ENCODE measurements at regions not wholly inside any gene's neighbourhood (a gene's known extent, or its start where the extent isn't known, plus 50 kb on each side); places are given as distances from the start of the nearest gene placed in this dataset.

DNA sequence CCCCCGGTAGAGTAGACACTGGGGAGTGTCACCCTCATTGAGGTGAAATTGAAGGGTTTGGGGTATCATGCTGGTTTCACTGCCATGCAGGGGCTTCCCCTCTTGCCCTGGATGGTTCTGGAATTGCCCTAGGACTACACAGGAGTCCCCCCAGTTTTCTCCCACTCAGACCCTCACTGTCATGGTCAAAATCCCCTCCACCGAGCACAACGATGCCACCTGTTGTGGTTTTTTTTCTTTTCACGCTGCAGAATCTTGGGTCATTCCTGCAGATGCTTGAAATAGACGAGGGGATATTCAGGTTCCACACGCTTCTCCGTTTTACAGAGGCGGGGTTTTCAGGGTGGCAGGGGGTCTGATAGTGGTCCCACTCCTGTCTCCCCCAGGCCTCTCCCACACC, 255.6 kb downstream of the ENGASE start:
- DNase-seq (no peak), ATAC-seq (no peak)
- no peak overlapping the region for H3K27ac Mint-ChIP-seq
- H3K4me3 Mint-ChIP-seq = no peak overlapping the region
- intact Hi-C loops (cut with micrococcal nuclease) = no loop called here
- H3K36me3 Mint-ChIP-seq = no peaks in the 10 kb centered on the region
- H3K27me3 ChIP-seq (ENCODE audit: control insufficient read depth in 2 of 2, insufficient read depth in 2 of 2, low read length in 2 of 2) = no peaks in the 10 kb centered on the region
- ChIA-PET POLR2A (no interaction called here), CTCF (no interaction called here)
- no peak overlapping the region for H3K27ac ChIP-seq (ENCODE audit: low read depth, low read length)
- peaks cover 5 to 82% (median 51%) of the 10 kb centered on the region in 5 donors for H3K27me3 Mint-ChIP-seq
- H3K9me3 Mint-ChIP-seq = peaks cover 0 to 4% (median 0%) of the 10 kb centered on the region in 11 donors
- H3K4me3 ChIP-seq (ENCODE audit: low read length) = no peak overlapping the region
- no peaks in the 10 kb centered on the region for H3K4me1 ChIP-seq (ENCODE audit: control insufficient read depth in 2 of 2, insufficient read depth in 2 of 2, low read length in 2 of 2)
- peaks cover 0 to 1% (median 0%) of the 10 kb centered on the region in 7 donors for H3K4me1 Mint-ChIP-seq
- H3K36me3 ChIP-seq (ENCODE audit: control insufficient read depth in 2 of 3, insufficient read depth in 3 of 3, low read length in 3 of 3) = no peaks in the 10 kb centered on the region
- no peaks in the 10 kb centered on the region for H3K9me3 ChIP-seq (ENCODE audit: control insufficient read depth in 2 of 3, low read length in 3 of 3)

DNA sequence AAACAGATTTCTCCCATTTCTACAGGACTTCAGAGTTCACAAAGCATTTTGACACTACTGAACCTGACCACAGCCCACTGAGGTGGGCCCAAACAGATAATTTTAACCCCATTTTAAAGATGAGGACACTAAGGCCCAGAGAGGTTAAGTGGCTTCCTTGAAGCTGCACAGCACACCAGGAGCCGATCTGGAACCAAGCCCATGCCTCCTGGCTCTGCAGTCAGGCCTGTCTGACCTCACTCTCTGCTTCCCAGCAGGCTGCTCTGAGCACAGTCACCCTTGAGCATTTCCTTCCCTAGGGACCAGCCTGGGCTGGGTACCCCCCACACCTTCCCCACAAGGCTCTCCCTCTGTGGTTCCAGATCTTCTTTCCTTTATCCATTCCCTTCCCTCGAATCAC, 252.2 kb downstream of the ENGASE start:
- no peaks in the 10 kb centered on the region for H3K27me3 ChIP-seq (ENCODE audit: control insufficient read depth in 2 of 2, insufficient read depth in 2 of 2, low read length in 2 of 2)
- Mint-ChIP-seq H3K36me3 (no peaks in the 10 kb centered on the region), H3K27me3 (peaks cover 0 to 81% (median 30%) of the 10 kb centered on the region in 5 donors), H3K4me3 (no peak overlapping the region), H3K9me3 (peaks cover 0 to 1% (median 0%) of the 10 kb centered on the region in 11 donors), H3K4me1 (no peaks in the 10 kb centered on the region), H3K27ac (no peak overlapping the region)
- DNase-seq = no peak
- no peak overlapping the region for H3K27ac ChIP-seq (ENCODE audit: low read depth, low read length)
- ChIA-PET CTCF (no interaction called here), POLR2A (interaction anchor here (0.6 kb wide), 1 partner anchor 62 kb away, joined by 3 read pairs; no protein-coding TSS in a partner anchor)
- no peak for ATAC-seq
- no peak overlapping the region for H3K4me3 ChIP-seq (ENCODE audit: low read length)
- no peaks in the 10 kb centered on the region for H3K36me3 ChIP-seq (ENCODE audit: control insufficient read depth in 2 of 3, insufficient read depth in 3 of 3, low read length in 3 of 3)
- intact Hi-C loops (cut with micrococcal nuclease) = no loop called here
- H3K4me1 ChIP-seq (ENCODE audit: control insufficient read depth in 2 of 2, insufficient read depth in 2 of 2, low read length in 2 of 2) = no peaks in the 10 kb centered on the region
- H3K9me3 ChIP-seq (ENCODE audit: control insufficient read depth in 2 of 3, low read length in 3 of 3) = no peaks in the 10 kb centered on the region

DNA sequence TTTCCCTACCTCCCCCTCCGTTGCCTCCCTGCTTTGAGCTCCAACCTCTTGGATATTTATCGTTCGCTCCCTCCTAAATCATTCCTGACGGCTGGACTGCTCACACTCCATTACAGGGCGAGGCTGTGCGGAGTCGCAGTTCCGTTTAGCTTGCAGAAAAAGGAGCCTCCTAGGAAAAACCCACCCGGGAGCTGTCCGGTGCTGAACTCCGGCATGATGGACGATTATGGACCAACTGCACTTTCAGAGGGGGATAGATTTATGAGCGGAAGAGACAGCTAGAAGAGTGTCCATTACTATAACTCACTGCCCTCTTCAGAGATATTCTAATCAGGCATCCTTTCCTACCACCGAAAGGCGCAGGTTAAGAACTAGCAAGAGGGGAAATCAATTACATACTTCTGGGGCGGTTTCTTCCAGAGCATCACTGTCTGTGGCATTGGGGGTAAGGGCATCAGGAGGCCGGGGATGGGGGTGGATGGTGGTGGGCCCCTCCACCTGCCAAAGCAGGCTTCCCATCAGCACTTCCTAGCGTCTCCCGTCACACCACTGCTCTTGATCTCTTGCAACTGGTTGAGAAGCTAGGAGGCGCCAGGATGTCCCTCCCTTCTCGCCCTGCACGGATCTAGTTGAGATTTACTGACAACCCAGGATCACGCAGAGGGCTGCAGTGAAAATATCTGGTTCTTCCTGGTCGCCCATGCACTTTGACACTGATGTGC, 251.2 kb downstream of the ENGASE start:
- Histone ChIP-seq H3K4me3 (ENCODE audit: low read length) (no peak overlapping the region), H3K27ac (ENCODE audit: low read depth, low read length) (no peak overlapping the region), H3K27me3 (ENCODE audit: control insufficient read depth in 2 of 2, insufficient read depth in 2 of 2, low read length in 2 of 2) (no peaks in the 10 kb centered on the region), H3K9me3 (ENCODE audit: control insufficient read depth in 2 of 3, low read length in 3 of 3) (no peaks in the 10 kb centered on the region), H3K4me1 (ENCODE audit: control insufficient read depth in 2 of 2, insufficient read depth in 2 of 2, low read length in 2 of 2) (no peaks in the 10 kb centered on the region), H3K36me3 (ENCODE audit: control insufficient read depth in 2 of 3, insufficient read depth in 3 of 3, low read length in 3 of 3) (no peaks in the 10 kb centered on the region)
- ATAC-seq (no peak), DNase-seq (no peak)
- H3K27me3 Mint-ChIP-seq = peaks cover 0 to 81% (median 27%) of the 10 kb centered on the region in 5 donors
- no peaks in the 10 kb centered on the region for H3K4me1 Mint-ChIP-seq
- POLR2A ChIA-PET = no interaction called here
- H3K9me3 Mint-ChIP-seq = peaks cover 0 to 1% (median 0%) of the 10 kb centered on the region in 11 donors
- no peaks in the 10 kb centered on the region for H3K36me3 Mint-ChIP-seq
- no peak overlapping the region for H3K4me3 Mint-ChIP-seq
- CTCF ChIA-PET = no interaction called here
- H3K27ac Mint-ChIP-seq = no peak overlapping the region
- intact Hi-C loops (cut with micrococcal nuclease) = no loop called here

DNA sequence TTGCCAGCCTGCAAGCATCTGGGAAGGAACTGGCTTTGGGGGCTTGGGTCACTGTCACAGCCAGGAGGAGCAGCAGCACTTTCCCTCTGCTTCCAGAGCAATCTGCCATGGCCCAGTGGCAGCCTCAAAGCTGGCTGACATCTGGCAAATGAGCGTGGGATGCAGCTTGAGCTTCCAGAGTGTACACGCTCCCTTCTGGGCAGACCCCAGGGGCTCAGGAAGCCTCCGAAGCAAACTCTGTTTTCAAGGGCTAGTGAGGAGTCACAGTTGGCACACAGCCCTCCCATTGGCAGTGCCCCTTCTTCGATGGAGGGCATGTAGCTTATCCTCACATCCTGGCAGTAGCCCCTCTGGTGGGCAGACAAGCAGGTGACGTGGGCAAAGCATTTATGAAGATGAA, 249.6 kb downstream of the ENGASE start:
- H3K9me3 Mint-ChIP-seq = no peaks in the 10 kb centered on the region
- no peak overlapping the region for H3K4me3 Mint-ChIP-seq
- no peak for ATAC-seq
- Histone ChIP-seq H3K27ac (ENCODE audit: low read depth, low read length) (no peak overlapping the region), H3K36me3 (ENCODE audit: control insufficient read depth in 2 of 3, insufficient read depth in 3 of 3, low read length in 3 of 3) (no peaks in the 10 kb centered on the region), H3K4me3 (ENCODE audit: low read length) (no peak overlapping the region), H3K4me1 (ENCODE audit: control insufficient read depth in 2 of 2, insufficient read depth in 2 of 2, low read length in 2 of 2) (no peaks in the 10 kb centered on the region), H3K27me3 (ENCODE audit: control insufficient read depth in 2 of 2, insufficient read depth in 2 of 2, low read length in 2 of 2) (no peaks in the 10 kb centered on the region), H3K9me3 (ENCODE audit: control insufficient read depth in 2 of 3, low read length in 3 of 3) (no peaks in the 10 kb centered on the region)
- no peaks in the 10 kb centered on the region for H3K36me3 Mint-ChIP-seq
- H3K27me3 Mint-ChIP-seq = peaks cover 5 to 74% (median 23%) of the 10 kb centered on the region in 5 donors
- ChIA-PET CTCF (no interaction called here), POLR2A (no interaction called here)
- intact Hi-C loops (cut with micrococcal nuclease) = no loop called here
- DNase-seq = no peak
- no peak overlapping the region for H3K27ac Mint-ChIP-seq
- H3K4me1 Mint-ChIP-seq = no peaks in the 10 kb centered on the region

DNA sequence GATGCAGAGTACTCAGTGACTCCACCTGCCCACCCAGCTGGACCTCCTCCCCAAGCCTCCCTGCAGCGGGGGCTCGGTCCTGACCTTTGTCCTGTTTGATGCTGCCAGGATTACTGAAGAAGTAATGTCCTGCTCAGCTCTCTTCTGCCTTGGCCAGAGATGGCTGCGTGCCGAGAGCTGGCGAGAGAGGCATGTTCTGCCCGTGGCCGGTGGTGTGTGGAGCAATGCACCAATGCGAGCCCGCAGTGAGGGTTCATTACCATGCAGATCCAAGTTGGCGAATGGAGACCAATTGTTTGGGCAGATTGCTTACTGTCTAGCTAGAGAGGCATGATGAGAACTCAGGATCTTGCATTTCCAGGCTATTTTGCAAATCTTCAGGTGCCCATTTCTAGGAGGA, 248.9 kb downstream of the ENGASE start:
- no peak overlapping the region for H3K27ac ChIP-seq (ENCODE audit: low read depth, low read length)
- Mint-ChIP-seq H3K27ac (no peak overlapping the region), H3K9me3 (no peaks in the 10 kb centered on the region), H3K4me1 (no peaks in the 10 kb centered on the region), H3K27me3 (peaks cover 5 to 68% (median 20%) of the 10 kb centered on the region in 5 donors), H3K36me3 (no peaks in the 10 kb centered on the region), H3K4me3 (no peak overlapping the region)
- H3K9me3 ChIP-seq (ENCODE audit: control insufficient read depth in 2 of 3, low read length in 3 of 3) = no peaks in the 10 kb centered on the region
- ChIA-PET CTCF (no interaction called here), POLR2A (no interaction called here)
- DNase-seq (no peak), ATAC-seq (no peak)
- no peaks in the 10 kb centered on the region for H3K4me1 ChIP-seq (ENCODE audit: control insufficient read depth in 2 of 2, insufficient read depth in 2 of 2, low read length in 2 of 2)
- intact Hi-C loops (cut with micrococcal nuclease) = no loop called here
- H3K36me3 ChIP-seq (ENCODE audit: control insufficient read depth in 2 of 3, insufficient read depth in 3 of 3, low read length in 3 of 3) = no peaks in the 10 kb centered on the region
- H3K27me3 ChIP-seq (ENCODE audit: control insufficient read depth in 2 of 2, insufficient read depth in 2 of 2, low read length in 2 of 2) = no peaks in the 10 kb centered on the region
- no peak overlapping the region for H3K4me3 ChIP-seq (ENCODE audit: low read length)

DNA sequence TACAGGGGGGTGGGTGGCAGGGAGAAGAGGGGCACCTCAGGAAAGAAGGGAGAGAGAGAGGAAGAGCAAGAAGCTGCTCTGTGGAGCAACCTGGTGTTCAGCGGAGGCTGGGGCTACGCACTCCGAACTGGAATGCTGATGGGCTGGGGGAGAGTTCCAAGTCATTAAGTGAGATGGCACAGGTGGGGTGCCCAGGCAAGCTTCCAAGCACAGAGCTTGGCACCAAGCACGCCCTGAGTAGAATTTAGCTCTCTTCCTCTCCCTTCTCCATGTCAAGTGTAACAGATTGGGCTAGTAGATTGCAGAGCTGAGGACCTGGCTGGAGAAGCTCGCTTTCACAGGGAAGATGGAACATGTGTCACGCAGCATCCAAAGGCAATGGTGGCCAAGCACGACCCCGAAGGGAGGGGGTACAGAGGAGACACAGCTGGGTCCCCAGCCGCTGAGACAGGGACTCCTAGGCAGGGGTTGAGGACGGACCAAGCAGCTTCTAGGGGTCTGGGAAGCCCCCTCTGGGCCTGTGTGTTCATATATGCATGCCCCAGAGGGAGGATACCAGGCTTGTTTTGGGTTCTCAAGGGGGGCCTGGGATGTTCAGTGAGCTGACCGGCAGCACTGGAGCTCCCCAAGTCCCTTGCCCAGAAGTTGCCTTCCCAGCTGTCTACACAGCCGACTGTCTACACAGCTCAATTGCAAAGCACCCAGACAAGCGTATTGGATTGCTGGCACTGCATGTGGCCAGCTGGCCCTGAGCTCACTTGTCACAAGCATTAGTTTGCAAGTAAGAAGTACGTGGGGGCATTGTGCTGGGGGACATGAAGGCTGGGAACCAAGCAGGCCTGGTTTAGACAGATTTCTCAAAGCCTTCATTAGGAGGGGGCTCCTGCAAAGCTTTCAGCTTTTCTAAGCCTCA, 247.8 kb downstream of the ENGASE start:
- intact Hi-C loops (cut with micrococcal nuclease) = no loop called here
- H3K9me3 ChIP-seq (ENCODE audit: control insufficient read depth in 2 of 3, low read length in 3 of 3) = no peaks in the 10 kb centered on the region
- ChIA-PET POLR2A (no interaction called here), CTCF (no interaction called here)
- no peaks in the 10 kb centered on the region for H3K36me3 ChIP-seq (ENCODE audit: control insufficient read depth in 2 of 3, insufficient read depth in 3 of 3, low read length in 3 of 3)
- no peaks in the 10 kb centered on the region for H3K27me3 ChIP-seq (ENCODE audit: control insufficient read depth in 2 of 2, insufficient read depth in 2 of 2, low read length in 2 of 2)
- no peak overlapping the region for H3K27ac ChIP-seq (ENCODE audit: low read depth, low read length)
- H3K27me3 Mint-ChIP-seq = peaks cover 5 to 60% (median 20%) of the 10 kb centered on the region in 5 donors
- no peaks in the 10 kb centered on the region for H3K36me3 Mint-ChIP-seq
- ATAC-seq (no peak), DNase-seq (no peak)
- no peak overlapping the region for H3K4me3 ChIP-seq (ENCODE audit: low read length)
- no peaks in the 10 kb centered on the region for H3K4me1 Mint-ChIP-seq
- no peaks in the 10 kb centered on the region for H3K9me3 Mint-ChIP-seq
- H3K27ac Mint-ChIP-seq = no peak overlapping the region
- H3K4me1 ChIP-seq (ENCODE audit: control insufficient read depth in 2 of 2, insufficient read depth in 2 of 2, low read length in 2 of 2) = no peaks in the 10 kb centered on the region
- H3K4me3 Mint-ChIP-seq = no peak overlapping the region

Data from naive thymus-derived CD4-positive, alpha-beta T cell (primary cell).